ENCODE measurements at regions not wholly inside any gene's neighbourhood (a gene's known extent, or its start where the extent isn't known, plus 50 kb on each side); places are given as distances from the start of the nearest gene placed in this dataset.

DNA sequence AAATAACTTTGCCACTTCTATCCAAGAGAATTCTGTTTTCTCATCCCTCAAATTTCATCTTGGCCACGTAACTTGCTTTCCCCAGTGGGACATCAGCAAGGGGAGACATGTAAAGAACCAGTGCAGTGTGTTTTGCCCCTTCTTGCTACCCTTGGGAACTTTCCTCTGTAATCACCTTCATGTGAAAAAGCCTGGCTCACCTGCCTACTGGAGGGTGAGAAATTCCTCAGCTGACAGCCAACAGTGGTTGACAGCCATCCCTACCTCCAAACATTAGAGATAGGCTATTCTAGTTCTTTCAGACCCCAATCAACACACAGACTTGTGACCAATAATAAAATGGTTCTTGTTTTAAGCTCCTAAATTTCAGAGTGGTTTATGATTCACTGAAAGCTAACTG is 333.9 kb upstream of the TBC1D5 start:
- Histone ChIP-seq H3K79me2 (ENCODE audit: insufficient read depth, low read length) (no peaks in the 10 kb centered on the region), H4K20me1 (ENCODE audit: insufficient read depth, low read length) (no peaks in the 10 kb centered on the region), H3K4me1 (ENCODE audit: insufficient read depth, low read length) (peaks cover 12% of the 10 kb centered on the region), H3K27ac (ENCODE audit: low read depth, low read length) (no peak overlapping the region), H3K36me3 (ENCODE audit: insufficient read depth, low read length) (no peaks in the 10 kb centered on the region), H3K27me3 (ENCODE audit: insufficient read depth, low read length) (no peaks in the 10 kb centered on the region), H2AFZ (ENCODE audit: low read length) (no peak overlapping the region), H3K4me3 (ENCODE audit: insufficient read depth, low read length) (no peak overlapping the region), H3K4me2 (ENCODE audit: insufficient read depth, low read length) (no peak overlapping the region), H3K9me3 (ENCODE audit: low read depth, low read length) (no peaks in the 10 kb centered on the region)
- DNase-seq (ENCODE audit: insufficient read length, low spot score, missing footprints): no peak
- TF ChIP-seq, protein P1, sequence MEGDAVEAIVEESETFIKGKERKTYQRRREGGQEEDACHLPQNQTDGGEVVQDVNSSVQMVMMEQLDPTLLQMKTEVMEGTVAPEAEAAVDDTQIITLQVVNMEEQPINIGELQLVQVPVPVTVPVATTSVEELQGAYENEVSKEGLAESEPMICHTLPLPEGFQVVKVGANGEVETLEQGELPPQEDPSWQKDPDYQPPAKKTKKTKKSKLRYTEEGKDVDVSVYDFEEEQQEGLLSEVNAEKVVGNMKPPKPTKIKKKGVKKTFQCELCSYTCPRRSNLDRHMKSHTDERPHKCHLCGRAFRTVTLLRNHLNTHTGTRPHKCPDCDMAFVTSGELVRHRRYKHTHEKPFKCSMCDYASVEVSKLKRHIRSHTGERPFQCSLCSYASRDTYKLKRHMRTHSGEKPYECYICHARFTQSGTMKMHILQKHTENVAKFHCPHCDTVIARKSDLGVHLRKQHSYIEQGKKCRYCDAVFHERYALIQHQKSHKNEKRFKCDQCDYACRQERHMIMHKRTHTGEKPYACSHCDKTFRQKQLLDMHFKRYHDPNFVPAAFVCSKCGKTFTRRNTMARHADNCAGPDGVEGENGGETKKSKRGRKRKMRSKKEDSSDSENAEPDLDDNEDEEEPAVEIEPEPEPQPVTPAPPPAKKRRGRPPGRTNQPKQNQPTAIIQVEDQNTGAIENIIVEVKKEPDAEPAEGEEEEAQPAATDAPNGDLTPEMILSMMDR (IDR thresholded peaks at IDR 0.05; ENCODE audit: extremely low read depth, low read depth, low read length): no peak

GRCh38 chr3:18075799-18076198 is 333.4 kb upstream of the TBC1D5 start:
- H3K27me3 ChIP-seq (ENCODE audit: insufficient read depth, low read length): no peaks in the 10 kb centered on the region
- no peaks in the 10 kb centered on the region for H4K20me1 ChIP-seq (ENCODE audit: insufficient read depth, low read length)
- H3K4me2 ChIP-seq (ENCODE audit: insufficient read depth, low read length): no peak overlapping the region
- H3K27ac ChIP-seq (ENCODE audit: low read depth, low read length): no peak overlapping the region
- H2AFZ ChIP-seq (ENCODE audit: low read length): no peak overlapping the region
- H3K4me3 ChIP-seq (ENCODE audit: insufficient read depth, low read length): no peak overlapping the region
- H3K9me3 ChIP-seq (ENCODE audit: low read depth, low read length): no peaks in the 10 kb centered on the region
- no peak for DNase-seq (ENCODE audit: insufficient read length, low spot score, missing footprints)
- no peaks in the 10 kb centered on the region for H3K79me2 ChIP-seq (ENCODE audit: insufficient read depth, low read length)
- TF ChIP-seq, protein P1 (IDR thresholded peaks at IDR 0.05; ENCODE audit: extremely low read depth, low read depth, low read length): no peak
- H3K36me3 ChIP-seq (ENCODE audit: insufficient read depth, low read length): no peaks in the 10 kb centered on the region
- peaks cover 12% of the 10 kb centered on the region for H3K4me1 ChIP-seq (ENCODE audit: insufficient read depth, low read length)

DNA sequence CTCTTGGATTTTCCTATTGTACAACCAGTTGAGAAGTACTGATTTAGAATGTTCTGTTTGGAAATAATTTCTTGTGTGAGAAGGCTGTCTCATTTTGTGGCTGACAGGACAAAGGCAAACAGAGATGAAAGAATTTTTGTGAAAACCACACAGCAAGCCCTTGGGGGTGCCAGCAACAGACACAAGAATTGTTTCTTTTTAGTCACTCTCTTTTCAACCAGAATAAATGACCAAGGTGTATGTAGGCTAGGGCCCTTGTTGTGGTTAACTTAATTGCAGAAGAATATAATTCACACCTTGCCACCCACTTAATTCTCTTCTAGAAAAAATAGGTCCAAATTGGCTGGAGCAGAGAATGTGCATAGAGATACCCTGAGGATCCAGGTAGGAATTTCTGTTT is 329.4 kb upstream of the TBC1D5 start:
- DNase-seq (ENCODE audit: insufficient read length, low spot score, missing footprints): no peak
- Histone ChIP-seq H3K27me3 (ENCODE audit: insufficient read depth, low read length) (no peaks in the 10 kb centered on the region), H2AFZ (ENCODE audit: low read length) (no peak overlapping the region)

DNA sequence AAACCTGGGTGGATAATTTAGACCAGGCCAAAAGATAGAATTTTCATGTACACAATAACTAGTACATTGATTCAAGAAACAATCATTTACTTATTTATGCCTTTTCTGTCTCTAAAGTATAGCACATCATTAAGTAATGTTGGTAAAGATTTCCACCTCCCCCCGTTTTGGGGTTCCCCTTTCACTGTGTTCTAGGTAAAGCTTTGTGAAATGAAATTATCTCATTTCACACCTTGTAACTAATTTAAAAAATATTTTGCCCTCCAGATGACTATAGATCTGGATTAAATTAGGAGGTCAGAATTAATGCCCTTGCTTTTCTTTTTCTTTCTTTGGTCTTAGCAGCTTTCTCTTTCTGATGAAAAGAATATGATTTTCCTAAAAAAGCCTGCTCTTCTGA is 328.5 kb upstream of the TBC1D5 start:
- no peak overlapping the region for H2AFZ ChIP-seq (ENCODE audit: low read length)
- H3K79me2 ChIP-seq (ENCODE audit: insufficient read depth, low read length): no peaks in the 10 kb centered on the region
- H3K4me2 ChIP-seq (ENCODE audit: insufficient read depth, low read length): no peak overlapping the region
- DNase-seq (ENCODE audit: insufficient read length, low spot score, missing footprints): no peak
- no peaks in the 10 kb centered on the region for H3K36me3 ChIP-seq (ENCODE audit: insufficient read depth, low read length)
- TF ChIP-seq, protein P1 (IDR thresholded peaks at IDR 0.05; ENCODE audit: extremely low read depth, low read depth, low read length): no peak
- H3K9me3 ChIP-seq (ENCODE audit: low read depth, low read length): no peaks in the 10 kb centered on the region
- no peaks in the 10 kb centered on the region for H3K27me3 ChIP-seq (ENCODE audit: insufficient read depth, low read length)
- no peak overlapping the region for H3K27ac ChIP-seq (ENCODE audit: low read depth, low read length)
- no peaks in the 10 kb centered on the region for H3K4me1 ChIP-seq (ENCODE audit: insufficient read depth, low read length)
- H3K4me3 ChIP-seq (ENCODE audit: insufficient read depth, low read length): no peak overlapping the region
- H4K20me1 ChIP-seq (ENCODE audit: insufficient read depth, low read length): no peaks in the 10 kb centered on the region

More for the DNA sequence above, 329.4 kb upstream of the TBC1D5 start:
- Histone ChIP-seq H3K79me2 (ENCODE audit: insufficient read depth, low read length) (no peaks in the 10 kb centered on the region), H4K20me1 (ENCODE audit: insufficient read depth, low read length) (no peaks in the 10 kb centered on the region), H3K4me2 (ENCODE audit: insufficient read depth, low read length) (no peak overlapping the region), H3K4me1 (ENCODE audit: insufficient read depth, low read length) (no peaks in the 10 kb centered on the region), H3K27ac (ENCODE audit: low read depth, low read length) (no peak overlapping the region), H3K36me3 (ENCODE audit: insufficient read depth, low read length) (no peaks in the 10 kb centered on the region), H3K4me3 (ENCODE audit: insufficient read depth, low read length) (no peak overlapping the region), H3K9me3 (ENCODE audit: low read depth, low read length) (no peaks in the 10 kb centered on the region)
- TF ChIP-seq, protein P1 (IDR thresholded peaks at IDR 0.05; ENCODE audit: extremely low read depth, low read depth, low read length): no peak
